HG03571 (cell line): ENCODE measurements at regions not wholly inside any gene's neighbourhood (a gene's known extent, or its start where the extent isn't known, plus 50 kb on each side); places are given as distances from the start of the nearest gene placed in this dataset.
A peak's percentile ranks its signal among the peaks of the same experiment; 100 is the strongest.
"Not testable (repeated sequence)": the region's sequence is repeated elsewhere in the genome, so short reads cannot be mapped to it uniquely, and the experiment has no call there.

Experiments used
- ATAC-seq: cut with Tn5 transposase; IDR thresholded peaks from one replicate; pipeline ENCODE4 v1.9.1; 2021; ENCODE audit not compliant: unreplicated experiment

DNA sequence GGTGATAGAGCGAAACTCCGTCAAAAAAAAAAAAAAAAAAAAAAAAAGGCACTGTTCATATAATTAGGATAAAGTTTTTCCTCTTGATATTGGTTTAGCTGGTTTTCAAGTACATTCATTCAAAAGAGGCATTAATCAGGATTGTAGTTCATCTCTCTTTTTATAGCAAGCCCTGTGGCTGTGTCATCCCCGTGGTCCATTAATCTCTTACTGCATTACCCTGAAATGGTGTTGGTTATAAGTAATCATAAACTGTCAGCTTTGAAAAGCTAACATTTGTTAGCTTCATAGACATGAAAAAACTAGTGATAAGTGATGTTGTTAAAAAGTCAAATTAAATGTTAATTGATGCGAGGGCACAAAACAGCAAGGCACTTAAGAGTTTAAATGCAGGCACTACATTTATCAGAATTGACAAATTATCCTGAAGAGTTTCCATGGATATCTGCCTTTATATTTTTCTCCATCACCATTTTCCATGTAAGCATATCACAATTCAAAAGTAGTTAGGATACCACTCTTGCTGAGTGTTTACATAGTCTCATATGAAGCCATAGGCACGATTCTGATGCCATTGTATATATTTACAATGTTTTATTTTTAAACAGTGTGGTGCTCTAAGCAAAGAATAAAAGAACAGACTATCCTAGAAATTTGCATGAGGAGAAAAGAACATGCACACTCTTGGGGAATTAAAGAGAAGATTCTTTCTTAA is 193.1 kb downstream of the OTOL1 start:
- no peak for ATAC-seq

DNA sequence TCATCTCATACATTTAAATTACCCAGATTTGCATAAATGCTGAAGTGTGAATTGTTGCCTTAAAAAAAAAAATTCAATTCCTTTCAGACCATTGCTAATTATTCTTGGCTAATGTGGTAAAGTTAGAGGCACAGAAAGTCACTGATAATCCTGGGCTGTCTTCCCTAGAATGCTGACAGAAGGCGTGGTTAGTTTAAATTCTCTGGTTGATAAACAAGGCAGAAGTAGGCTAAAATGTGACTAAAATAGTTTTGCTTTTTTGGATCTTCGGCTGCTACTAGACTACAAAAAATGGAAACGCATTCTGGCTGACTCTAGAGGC is 193.7 kb downstream of the OTOL1 start:
- ATAC-seq = no peak

DNA sequence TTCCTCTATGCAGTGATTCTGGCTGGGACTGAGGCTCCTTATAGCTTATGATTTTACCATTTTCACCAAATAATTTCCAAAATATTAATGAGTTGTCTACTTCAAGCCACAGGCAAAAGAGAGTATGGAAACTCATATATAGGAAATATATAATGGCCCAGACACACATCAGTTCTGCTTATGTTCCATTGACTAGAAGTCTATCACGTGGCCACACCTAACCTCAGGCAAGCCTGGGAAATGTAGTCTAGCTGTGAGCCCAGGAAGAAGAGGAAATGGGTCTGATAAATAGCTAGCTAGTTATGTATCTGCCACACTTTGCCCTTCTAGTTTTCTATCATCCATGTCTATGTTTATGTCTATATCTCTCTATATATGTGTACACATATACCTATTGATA is 195.1 kb downstream of the OTOL1 start:
- no peak for ATAC-seq

DNA sequence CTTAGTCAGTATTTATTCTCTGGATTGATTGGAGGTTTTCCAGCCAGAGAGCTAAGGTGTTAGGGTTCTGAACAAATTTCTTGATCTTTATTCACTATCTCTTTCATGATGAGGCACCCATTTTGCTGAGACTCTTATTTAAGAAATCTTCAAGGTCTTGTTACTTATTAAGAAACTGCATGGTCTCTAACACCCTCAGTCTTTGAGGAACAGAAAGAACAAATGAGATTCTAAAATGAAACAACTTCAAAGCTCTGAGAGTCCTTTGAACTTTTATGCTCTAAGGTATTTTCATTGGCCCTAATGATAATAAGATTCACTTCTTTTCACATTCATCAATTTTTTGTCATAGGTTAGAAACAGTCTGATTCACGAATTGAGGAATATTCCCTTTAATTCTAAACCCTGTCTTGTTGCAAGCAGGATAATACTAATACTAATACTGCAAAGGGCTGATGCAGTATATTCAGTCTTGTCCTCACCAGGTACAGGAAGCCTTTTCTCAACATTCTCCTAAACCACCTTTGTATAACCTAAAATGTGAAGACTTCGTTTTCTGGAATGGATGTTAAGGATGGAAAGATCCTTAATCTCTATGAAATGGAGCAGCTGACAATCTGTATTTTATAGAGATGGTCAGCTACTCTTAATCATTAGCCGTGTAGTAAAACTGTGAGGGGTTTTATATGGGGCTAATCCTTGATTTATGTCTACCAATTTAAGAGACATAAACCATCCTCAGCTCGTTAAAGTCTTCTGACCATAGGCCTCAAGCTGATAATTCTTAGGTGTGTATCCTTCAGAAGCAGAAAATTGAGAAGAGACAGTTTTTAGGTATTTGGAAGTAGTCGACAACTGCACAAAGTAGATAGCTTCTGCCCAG is 198.3 kb downstream of the OTOL1 start:
- ATAC-seq = no peak

DNA sequence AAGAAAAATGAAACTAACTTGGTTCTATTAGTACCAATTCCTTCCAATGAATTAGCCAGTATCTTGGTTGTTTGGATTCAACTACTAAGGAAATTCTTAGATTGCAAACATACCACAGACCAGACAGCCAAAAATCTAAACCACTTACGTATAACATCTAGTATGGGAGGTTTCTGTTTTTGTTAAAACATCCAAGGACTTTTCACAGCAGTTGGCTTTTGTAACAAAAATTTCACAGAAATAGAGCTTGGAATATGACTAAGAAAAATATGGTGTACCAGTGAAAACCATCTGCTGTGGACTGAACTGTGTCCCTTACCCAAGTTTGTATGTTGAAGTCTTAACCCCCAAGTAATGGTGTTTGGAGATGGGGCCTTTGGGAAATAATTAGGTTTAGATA is 199.2 kb downstream of the OTOL1 start:
- ATAC-seq = no peak

DNA sequence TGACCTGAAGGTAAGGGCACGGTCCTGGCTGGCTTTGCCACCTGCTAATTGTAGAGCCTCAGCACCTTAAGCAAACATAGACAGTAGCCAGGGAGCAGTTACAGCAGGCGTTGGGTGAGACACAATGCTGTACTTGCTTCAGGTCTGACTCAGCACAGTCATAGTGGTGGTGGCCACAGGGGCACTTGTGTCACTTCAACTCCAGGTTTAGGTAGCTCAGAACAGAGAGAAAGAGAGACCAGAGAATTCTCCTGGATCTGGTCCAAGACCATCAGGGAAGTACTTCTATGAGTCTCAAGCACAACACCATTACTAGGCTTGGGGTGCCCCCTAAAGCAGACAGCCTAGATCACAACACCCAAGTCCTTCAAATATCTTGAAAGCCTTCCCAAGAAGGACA is 204.4 kb downstream of the OTOL1 start:
- no peak for ATAC-seq

DNA sequence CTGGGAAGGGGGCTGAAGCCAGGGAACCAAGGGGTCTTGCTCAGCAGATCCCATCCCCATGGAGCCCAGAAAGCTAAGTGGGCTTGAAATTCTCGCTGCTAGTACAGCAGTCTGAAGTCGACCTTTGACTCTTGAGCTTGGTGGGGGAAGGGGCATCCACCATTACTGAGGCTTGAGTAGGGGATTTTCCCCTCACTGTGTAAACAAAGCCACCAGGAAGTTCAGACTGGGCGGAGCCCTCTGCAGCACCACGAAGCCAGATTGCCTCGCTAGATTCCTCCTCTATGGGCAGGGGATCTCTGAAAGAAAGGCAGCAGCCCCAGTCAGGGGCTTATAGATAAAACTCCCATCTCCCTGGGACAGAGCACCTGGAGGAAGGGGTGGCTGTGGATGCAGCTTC is 210.6 kb downstream of the OTOL1 start:
- ATAC-seq = not testable (repeated sequence)

DNA sequence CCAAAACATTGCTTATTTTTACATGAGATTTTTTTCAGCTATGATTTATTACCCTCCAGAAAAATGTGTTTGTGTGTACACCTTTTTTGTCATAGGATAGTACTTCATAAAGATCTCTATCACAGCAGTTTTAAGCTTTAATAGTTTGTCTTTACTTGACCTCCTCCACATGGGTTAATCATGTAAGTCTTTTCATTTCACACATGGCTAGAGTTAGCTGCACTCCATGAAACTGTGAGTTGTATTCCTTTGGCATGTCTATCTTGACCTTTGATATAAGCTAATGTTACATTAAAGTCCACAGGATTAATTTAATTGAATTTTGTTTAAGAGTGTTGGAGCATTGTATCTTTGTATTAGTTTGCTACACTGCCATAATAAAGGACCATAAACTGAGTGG is 217.1 kb downstream of the OTOL1 start:
- no peak for ATAC-seq

DNA sequence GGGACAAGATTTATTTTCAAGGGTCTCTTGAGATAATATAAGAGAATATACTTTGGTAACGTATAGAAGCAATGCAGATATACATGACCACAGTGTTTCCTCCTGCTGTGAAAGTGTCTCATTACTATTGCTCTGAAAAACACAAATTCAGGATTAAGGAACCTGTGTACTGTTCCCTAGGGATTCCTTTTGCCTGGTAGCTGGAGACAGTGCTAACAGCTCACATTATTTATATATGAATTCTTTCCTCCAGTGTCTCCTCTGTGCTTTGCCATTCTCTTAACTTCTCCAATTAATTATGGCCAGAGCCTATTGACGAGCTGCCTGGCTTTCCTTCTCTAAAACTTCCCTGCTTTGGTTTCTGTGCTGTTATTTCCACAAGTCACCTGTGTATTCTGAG is 235.4 kb downstream of the OTOL1 start:
- ATAC-seq = no peak

DNA sequence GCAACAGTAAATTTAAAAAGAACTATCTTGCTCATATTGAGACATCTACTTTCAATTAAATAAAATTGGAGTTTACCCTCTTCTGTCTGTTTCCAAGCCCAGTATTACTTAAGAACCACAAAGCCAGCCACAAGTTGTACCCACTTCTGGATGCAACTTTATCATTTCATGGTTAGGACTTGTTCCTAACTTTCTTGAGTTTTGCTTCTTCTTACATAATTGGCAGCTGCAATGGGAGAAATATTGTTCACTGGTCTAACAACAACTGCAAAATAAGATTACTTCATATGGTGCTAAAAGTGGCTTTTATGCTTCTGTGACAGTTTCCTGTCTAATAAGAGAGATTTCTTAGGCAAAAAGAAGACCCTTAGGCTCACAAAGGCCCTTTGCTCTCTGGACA is 240.6 kb downstream of the OTOL1 start:
- ATAC-seq = no peak

DNA sequence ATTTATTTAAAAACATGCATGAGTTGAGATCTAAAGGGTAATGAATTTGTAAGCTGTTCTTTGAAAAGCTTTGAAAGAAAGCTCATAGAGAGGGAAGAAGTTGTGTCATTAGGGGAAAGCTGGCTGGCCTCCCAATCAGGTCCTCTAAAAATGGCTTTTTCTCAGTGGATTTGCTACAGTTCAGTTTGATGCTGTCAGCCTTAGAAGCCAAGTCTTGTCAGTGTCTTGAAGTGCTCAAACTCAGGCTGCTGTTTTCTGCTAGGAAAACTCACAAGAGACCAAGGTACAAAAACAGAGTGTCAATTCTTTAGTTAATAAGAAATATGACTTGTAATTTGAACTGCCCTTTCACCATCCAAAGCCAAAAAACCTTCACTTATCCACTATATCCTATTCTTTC is 243.8 kb downstream of the OTOL1 start:
- no peak for ATAC-seq

DNA sequence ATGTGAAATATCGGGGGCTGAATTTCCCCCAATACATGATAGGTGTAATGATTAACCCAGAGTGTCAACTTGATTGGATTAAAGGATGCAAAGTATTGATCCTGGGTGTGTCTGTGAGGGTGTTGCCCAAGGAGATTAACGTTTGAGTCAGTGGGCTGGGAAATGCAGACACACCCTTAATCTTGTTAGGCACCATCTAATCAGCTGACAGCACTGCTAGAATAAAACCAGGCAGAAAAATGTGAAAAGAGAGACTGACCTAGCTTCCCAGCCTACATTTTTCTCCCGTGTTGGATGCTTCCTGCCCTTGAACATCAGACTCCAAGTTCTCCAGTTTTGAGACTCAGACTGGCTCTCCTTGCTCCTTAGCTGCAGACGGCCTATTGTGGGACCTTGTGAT is 247.8 kb downstream of the OTOL1 start:
- no peak for ATAC-seq

DNA sequence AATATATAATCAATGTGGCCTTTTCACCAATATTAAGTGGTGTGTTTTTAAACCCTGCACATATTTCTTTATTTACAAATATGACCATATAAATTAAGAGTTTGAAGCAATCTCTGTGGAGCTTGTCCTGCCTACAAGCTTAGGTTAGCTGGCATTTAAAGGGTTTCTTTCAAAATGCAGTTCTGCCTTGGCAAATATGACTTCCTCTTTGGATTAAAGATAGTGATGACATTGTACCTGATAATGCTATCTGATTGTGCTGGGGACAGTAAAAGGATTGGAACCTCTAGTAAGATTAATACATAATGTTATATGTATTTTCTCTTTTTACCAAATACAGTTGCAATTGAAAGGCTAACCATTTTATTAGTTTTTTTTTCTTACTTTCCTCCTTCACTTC is 249.1 kb downstream of the OTOL1 start:
- no peak for ATAC-seq

DNA sequence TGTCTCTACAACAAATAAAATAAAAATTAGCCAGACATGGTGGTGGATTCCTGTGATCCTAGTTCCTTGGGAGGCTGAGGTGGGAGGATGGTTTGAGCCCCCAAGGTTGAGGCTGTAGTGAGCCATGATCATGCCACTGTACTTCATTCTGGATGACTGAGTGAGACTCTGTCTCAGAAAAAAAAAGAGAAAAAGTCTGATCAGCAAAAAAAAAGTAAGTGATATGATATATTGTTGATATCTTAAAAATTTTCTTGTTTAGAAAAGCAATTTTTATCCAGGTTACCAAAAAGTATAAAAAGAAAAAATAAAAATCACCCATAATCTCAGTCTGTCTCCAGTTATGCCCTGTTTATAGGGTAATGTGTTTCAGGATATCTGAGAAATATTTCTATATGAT is 251.4 kb downstream of the OTOL1 start:
- no peak for ATAC-seq

DNA sequence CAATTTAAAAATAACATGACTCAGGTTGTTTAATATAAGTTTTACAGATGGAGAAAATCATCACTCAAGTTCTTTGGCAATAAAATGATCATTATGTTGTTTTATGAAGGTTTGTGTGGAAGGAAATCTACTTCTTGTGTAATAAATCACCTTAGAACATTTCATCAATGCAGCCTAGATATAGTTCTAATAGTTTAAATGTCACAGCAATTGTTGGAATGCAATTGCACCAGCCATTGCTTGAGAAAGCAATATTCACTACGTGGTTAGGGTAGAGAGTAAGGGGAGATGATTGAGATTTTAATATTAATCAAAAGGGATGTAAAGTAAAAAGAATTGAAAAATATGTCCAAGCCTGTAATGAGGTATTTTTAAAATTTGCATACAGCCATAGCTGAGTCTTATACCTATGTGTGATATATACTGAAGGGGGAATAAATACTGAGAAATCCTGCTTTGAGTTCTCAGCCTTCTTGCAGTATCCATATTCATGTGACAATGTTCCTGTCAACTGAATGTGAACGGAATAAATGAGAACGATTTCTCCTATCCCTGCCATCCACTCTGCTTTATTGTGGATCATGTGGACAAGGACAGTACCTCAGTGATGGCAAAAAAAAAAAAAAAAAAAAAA is 257.9 kb downstream of the OTOL1 start:
- no peak for ATAC-seq

DNA sequence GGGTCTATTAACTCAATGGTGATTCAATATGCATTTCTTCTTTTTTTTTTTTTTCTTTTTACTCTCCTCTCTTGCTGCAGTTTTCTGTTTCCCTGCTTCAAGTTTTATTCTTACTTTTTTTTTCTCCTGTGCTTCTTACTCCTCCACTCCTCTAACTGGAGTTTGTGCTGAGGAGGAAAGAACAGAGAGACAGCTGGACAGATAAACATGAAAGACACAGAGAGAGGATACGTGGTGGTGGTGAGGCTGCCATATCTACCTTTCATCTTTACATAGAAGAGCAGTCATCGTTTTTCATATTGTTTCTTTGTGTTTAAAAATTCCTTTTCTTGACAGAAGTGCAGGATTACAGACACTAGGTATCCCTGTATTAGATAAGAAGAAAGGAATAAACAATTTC is 262.8 kb downstream of the OTOL1 start:
- no peak for ATAC-seq

DNA sequence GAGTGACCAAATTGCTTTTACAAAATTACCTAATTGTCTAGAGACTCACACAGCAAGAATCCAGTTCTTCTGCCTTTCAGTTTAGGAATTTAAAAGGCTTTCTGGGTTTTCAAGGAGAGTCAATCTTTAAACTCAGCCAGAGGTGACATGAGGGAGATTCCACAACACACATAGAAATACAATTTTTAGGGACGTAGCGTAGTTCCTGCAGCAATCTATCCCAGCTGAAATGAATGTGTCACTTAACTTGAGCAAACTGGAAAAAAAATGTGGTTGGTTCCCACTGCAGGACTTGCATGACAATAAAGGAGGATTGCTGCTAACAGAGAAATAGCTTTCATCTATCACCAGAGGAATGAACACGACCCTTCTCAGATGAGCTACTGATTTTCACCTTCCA is 269.7 kb downstream of the OTOL1 start:
- ATAC-seq = no peak

DNA sequence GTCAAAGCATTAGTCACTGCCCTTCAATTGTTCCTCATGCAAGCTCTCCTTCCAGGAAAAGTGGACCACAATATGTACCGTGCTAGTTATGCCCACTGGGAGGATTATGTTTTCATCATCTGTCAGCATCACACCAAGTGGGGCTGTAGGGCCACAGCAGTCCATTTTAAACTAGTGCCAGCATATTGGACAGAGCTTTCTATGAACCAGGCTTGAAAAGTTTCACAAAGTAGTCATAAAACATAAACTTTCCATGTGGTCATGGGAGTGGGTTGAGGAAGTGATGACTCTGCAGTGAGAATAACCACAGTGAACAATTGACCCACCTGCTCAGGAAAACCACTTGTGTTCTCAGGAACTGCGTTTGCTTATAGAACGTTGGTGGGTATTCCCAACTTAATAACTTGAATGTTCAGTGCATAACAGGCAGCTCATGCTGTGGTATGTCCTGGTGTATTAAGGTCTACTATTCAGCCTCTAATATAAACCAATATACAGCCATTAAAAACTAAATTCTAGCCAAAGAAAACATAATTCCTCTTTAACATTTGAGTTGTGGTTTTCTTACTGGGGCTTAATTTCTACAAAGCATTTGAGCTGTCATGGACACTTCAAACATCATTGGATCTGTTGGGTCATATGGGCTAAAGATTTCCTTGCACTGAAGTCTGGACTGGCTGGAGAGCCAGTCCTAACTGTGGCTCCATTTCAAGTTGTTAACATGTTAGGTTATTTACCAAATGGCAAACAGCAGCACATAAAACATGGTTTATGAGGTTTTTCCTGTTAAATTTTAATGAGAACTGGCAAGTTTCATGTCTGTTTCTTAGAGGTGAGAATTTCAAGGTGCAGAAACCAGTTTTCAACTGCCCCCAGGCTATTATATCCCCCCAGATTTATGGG is 274.1 kb downstream of the OTOL1 start:
- ATAC-seq = peak; percentile 77

DNA sequence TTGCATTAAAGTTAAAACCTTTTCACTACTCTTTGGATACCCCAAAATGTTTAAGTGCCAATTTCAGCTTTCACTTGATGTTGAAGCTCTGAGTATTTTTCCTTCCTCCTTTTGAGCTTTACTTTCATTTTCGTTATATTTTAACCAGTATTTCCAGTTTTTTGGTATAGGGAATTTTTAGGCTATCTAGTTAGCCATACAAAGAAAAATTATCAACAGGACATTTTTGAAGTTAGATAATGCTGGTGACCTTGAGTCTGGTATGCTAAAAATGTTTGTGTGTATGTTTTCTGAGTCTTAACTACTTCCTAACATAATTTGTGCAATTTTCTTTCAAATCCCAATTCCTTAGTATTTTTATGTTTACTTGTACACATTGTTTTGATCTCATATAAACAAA is 284.8 kb downstream of the OTOL1 start:
- ATAC-seq = no peak

DNA sequence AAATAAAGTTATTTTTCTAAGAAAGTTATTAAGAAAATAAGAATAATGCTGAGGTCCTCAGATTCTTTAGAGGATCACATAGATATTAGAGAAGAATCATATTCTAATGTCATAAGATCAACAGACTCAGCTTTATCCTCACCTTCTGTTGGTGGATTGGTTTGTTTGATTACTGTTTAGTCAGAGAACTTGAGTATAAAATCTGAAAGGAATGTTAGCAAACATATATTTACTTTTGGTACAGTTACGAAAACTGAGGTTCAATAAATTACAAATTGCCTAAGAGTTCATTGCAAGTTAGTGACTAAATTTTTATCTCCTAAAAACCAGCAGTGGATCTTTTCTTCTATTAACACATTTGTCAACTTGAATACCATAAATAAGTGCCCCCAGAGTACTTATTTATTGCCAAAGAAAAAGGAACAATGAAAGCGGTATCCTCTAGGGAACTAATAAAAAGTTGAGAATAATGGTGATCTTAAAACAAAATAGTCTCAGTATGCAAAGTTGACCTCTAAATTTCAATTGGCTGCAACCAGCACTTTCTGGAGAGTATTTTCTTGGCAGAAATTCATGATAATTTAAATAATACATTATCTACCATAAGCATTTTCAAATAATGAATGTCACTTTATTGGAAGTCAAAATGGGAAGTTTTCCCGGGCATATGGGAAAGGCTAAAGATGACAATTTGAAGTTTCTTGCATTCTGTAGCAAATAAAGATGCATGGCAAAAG is 296.8 kb downstream of the OTOL1 start:
- no peak for ATAC-seq

DNA sequence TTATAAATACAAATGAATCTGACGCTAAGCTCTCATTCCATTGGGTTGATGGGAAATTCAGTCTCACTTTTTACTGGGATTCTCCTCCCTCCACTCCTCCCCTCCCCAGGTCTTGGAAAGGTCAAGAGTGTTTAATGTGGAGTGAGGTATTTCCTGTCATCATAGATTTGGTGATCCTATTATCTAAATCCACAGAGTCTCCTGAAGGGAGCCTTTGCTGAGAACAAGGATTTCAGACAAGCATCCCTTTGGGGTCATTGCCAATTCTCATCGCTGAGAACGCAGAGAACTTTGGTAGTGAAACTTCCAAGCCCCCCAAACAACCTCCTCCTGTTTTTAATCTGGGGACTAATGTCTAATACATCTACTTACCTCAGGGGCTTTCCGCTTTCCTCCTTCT is 297.9 kb downstream of the OTOL1 start:
- ATAC-seq = no peak
